WERI-Rb-1 (cell line): ENCODE measurements at regions not wholly inside any gene's neighbourhood (a gene's known extent, or its start where the extent isn't known, plus 50 kb on each side); places are given as distances from the start of the nearest gene placed in this dataset.

ENCODE experiments used
- DNase-seq: peaks from one replicate; pipeline ENCODE4 v3.0.0-alpha.2; 2020
- H3K27ac ChIP-seq: fragments of 250-450 bp; sonication (Bioruptor Pico); 2 replicates; pipeline ENCODE4 v1.5.1; 2020; ENCODE audit warnings: mild to moderate bottlenecking, moderate library complexity
- H3K27me3 ChIP-seq: fragments of 250-450 bp; sonication (Bioruptor Pico); 2 replicates; pipeline ENCODE4 v1.5.1; 2021; ENCODE audit warnings: mild to moderate bottlenecking, low read depth, moderate library complexity; ENCODE audit not compliant: insufficient read depth, severe bottlenecking
- H3K36me3 ChIP-seq: fragments of 250-450 bp; sonication (Bioruptor Pico); 2 replicates; pipeline ENCODE4 v1.5.1; 2020; ENCODE audit warnings: mild to moderate bottlenecking, moderate library complexity
- H3K4me3 ChIP-seq: 2 replicates; pipeline ENCODE4 v1.5.1; 2011; ENCODE audit warnings: low read depth, mild to moderate bottlenecking, control low read depth, low read length
- H3K9me3 ChIP-seq: fragments of 250-450 bp; sonication (Bioruptor Pico); 2 replicates; pipeline ENCODE4 v1.5.1; 2021; ENCODE audit warnings: mild to moderate bottlenecking, moderate library complexity; ENCODE audit not compliant: severe bottlenecking
- CTCF ChIP-seq: IDR thresholded peaks from 2 replicates; pipeline ENCODE4 v1.5.1; 2011; ENCODE audit warnings: low read depth, mild to moderate bottlenecking, control low read depth, inconsistent platforms, low read length

GRCh38 chrX:3219667-3220066, 126.8 kb downstream of the MXRA5 start:
- no peak for DNase-seq
- H3K4me3 ChIP-seq = no peak overlapping the region
- H3K27me3 ChIP-seq = peaks cover 12% of the 10 kb centered on the region
- no peak for TF ChIP-seq CTCF
- no peaks in the 10 kb centered on the region for H3K9me3 ChIP-seq
- no peaks in the 10 kb centered on the region for H3K36me3 ChIP-seq
- no peak overlapping the region for H3K27ac ChIP-seq

- TF ChIP-seq CTCF = no peak
These were observed 127.2 kb downstream of the MXRA5 start for GRCh38 chrX:3219231-3219630.

GRCh38 chrX:3218442-3218841, 128.0 kb downstream of the MXRA5 start:
- Histone ChIP-seq H3K27me3 (peaks cover 12% of the 10 kb centered on the region), H3K36me3 (no peaks in the 10 kb centered on the region), H3K4me3 (no peak overlapping the region), H3K27ac (no peak overlapping the region), H3K9me3 (no peaks in the 10 kb centered on the region)
- DNase-seq = no peak
- no peak for TF ChIP-seq CTCF

More at GRCh38 chrX:3219231-3219630, 127.2 kb downstream of the MXRA5 start:
- no peak overlapping the region for H3K4me3 ChIP-seq
- H3K9me3 ChIP-seq = no peaks in the 10 kb centered on the region
- H3K36me3 ChIP-seq = no peaks in the 10 kb centered on the region
- DNase-seq = no peak
- peaks cover 12% of the 10 kb centered on the region for H3K27me3 ChIP-seq
- H3K27ac ChIP-seq = no peak overlapping the region

- Histone ChIP-seq H3K4me3 (no peak overlapping the region), H3K27me3 (peaks cover 4% of the 10 kb centered on the region), H3K27ac (no peak overlapping the region), H3K36me3 (no peaks in the 10 kb centered on the region), H3K9me3 (no peaks in the 10 kb centered on the region)
- TF ChIP-seq CTCF = no peak
- no peak for DNase-seq
These were observed 129.8 kb downstream of the MXRA5 start for GRCh38 chrX:3216581-3217180.

- no peak for DNase-seq
- Histone ChIP-seq H3K27ac (no peak overlapping the region), H3K27me3 (peaks cover 4% of the 10 kb centered on the region), H3K9me3 (no peaks in the 10 kb centered on the region), H3K4me3 (no peak overlapping the region), H3K36me3 (no peaks in the 10 kb centered on the region)
- no peak for TF ChIP-seq CTCF
These were observed 131.2 kb downstream of the MXRA5 start for GRCh38 chrX:3215249-3215648.

- no peak overlapping the region for H3K4me3 ChIP-seq
- H3K9me3 ChIP-seq = no peaks in the 10 kb centered on the region
- peaks cover 2% of the 10 kb centered on the region for H3K27me3 ChIP-seq
- H3K36me3 ChIP-seq = no peaks in the 10 kb centered on the region
- DNase-seq = no peak
- no peak for TF ChIP-seq CTCF
- no peak overlapping the region for H3K27ac ChIP-seq
These were observed 140.1 kb downstream of the MXRA5 start for GRCh38 chrX:3206314-3206713.
